Activated CD4-positive, alpha-beta memory T cell treated with anti-CD3 and anti-CD28 coated beads for 36 hours (primary cell): ENCODE measurements at regions not wholly inside any gene's neighbourhood (a gene's known extent, or its start where the extent isn't known, plus 50 kb on each side); places are given as distances from the start of the nearest gene placed in this dataset.

ENCODE experiments used
- CTCF ChIA-PET: fragments of 350-600 bp; sonication (Branson Sonifier 250); formaldehyde crosslinking; loops from one replicate; lab custom pipeline; 2021; ENCODE audit warnings: antibody characterized with exemption, inconsistent platforms; lab: Charles Lee
- POLR2A ChIA-PET: fragments of 350-600 bp; sonication (Branson Sonifier 250); formaldehyde crosslinking; loops from one replicate; lab custom pipeline; 2021; ENCODE audit warnings: antibody characterized with exemption; lab: Charles Lee
- DNase-seq: peaks from one replicate; pipeline ENCODE4 v3.0.0-alpha.2; 2020
- H3K27ac Mint-ChIP-seq: one replicate; pipeline ENCODE4 v1.8.0; 2021; ENCODE audit warnings: mixed read lengths
- H3K27me3 Mint-ChIP-seq: one replicate; pipeline ENCODE4 v1.8.0; 2021; ENCODE audit warnings: mixed read lengths
- H3K36me3 Mint-ChIP-seq: one replicate; pipeline ENCODE4 v1.8.0; 2021; ENCODE audit warnings: mixed read lengths
- H3K4me1 Mint-ChIP-seq: one replicate; pipeline ENCODE4 v1.8.0; 2021; ENCODE audit warnings: low read depth, mixed read lengths
- H3K4me3 Mint-ChIP-seq: one replicate; pipeline ENCODE4 v1.8.0; 2021; ENCODE audit warnings: mild to moderate bottlenecking, mixed read lengths
- H3K9me3 Mint-ChIP-seq: one replicate; pipeline ENCODE4 v1.8.0; 2021; ENCODE audit warnings: mixed read lengths
- intact Hi-C: fragments of 100-400 bp; cut with micrococcal nuclease; formaldehyde crosslinking; loops from one replicate; pipeline ENCODE4 v1.15.1; 2023

GRCh38 chr18:7447318-7448028, 119.6 kb upstream of the PTPRM start:
- H3K27ac Mint-ChIP-seq = no peak overlapping the region
- CTCF ChIA-PET = no interaction called here
- no peaks in the 10 kb centered on the region for H3K27me3 Mint-ChIP-seq
- H3K4me3 Mint-ChIP-seq = no peak overlapping the region
- no peaks in the 10 kb centered on the region for H3K36me3 Mint-ChIP-seq
- no peak for DNase-seq
- intact Hi-C loops = no loop called here
- H3K9me3 Mint-ChIP-seq = no peaks in the 10 kb centered on the region
- no peaks in the 10 kb centered on the region for H3K4me1 Mint-ChIP-seq
- POLR2A ChIA-PET = no interaction called here

DNA sequence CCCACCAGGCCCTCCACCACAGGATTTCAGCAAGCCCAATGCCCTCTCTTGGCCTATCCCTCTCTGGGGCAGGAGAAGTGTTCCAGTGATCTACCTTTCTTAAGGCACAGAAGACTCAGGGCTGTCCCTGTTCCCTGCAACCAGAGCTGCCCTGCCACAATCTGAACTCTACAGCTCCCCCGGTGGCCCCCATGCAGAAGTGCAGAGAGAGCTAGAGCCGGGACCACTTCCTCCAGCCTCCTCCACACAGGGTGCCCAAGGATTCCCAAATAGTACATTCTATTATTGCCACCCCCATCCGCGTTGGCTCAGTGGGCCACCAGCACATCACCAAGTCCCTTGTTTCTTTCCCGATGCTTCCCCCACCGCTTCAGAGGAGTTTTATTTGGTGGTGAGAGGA, 114.8 kb upstream of the PTPRM start:
- H3K27me3 Mint-ChIP-seq = no peaks in the 10 kb centered on the region
- H3K4me3 Mint-ChIP-seq = no peak overlapping the region

GRCh38 chr18:7454429-7454828, 112.7 kb upstream of the PTPRM start:
- intact Hi-C loops = no loop called here
- Mint-ChIP-seq H3K9me3 (no peaks in the 10 kb centered on the region), H3K27me3 (no peaks in the 10 kb centered on the region), H3K36me3 (no peaks in the 10 kb centered on the region), H3K4me1 (no peaks in the 10 kb centered on the region), H3K27ac (no peak overlapping the region), H3K4me3 (no peak overlapping the region)
- no peak for DNase-seq
- ChIA-PET POLR2A (no interaction called here), CTCF (interaction anchor here (0.6 kb wide), 1 partner anchor 17 kb away, joined by 3 read pairs; no protein-coding TSS in a partner anchor)

More for the DNA sequence above, 114.8 kb upstream of the PTPRM start:
- Mint-ChIP-seq H3K9me3 (no peaks in the 10 kb centered on the region), H3K4me1 (no peaks in the 10 kb centered on the region), H3K36me3 (no peaks in the 10 kb centered on the region), H3K27ac (no peak overlapping the region)
- ChIA-PET POLR2A (no interaction called here), CTCF (no interaction called here)
- intact Hi-C loops = no loop called here
- DNase-seq = no peak

DNA sequence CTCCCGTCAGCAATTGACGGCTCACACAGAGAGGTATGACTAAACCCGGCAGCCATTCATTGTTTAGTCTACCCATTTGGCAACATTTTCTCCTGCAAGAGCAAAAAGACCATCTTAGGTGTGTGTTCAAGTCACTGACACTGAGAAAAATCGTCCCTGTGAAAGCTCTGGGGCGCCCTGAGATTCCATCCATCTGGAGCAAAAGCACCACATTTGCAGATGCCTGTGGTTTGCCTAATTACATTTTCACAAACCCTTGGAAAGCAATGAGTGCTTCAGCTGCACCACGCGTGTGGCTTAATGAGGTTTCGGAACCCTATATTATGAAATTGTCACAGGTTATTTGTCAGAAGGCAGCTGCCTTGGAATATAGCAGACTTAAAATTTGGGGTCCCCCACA, 110.7 kb upstream of the PTPRM start:
- Mint-ChIP-seq H3K4me3 (no peak overlapping the region), H3K27ac (no peak overlapping the region), H3K4me1 (no peaks in the 10 kb centered on the region), H3K27me3 (no peaks in the 10 kb centered on the region), H3K9me3 (no peaks in the 10 kb centered on the region), H3K36me3 (no peaks in the 10 kb centered on the region)
- intact Hi-C loops = no loop called here
- POLR2A ChIA-PET = no interaction called here
- no peak for DNase-seq
- CTCF ChIA-PET = no interaction called here

GRCh38 chr18:7457262-7457661, 109.9 kb upstream of the PTPRM start:
- no peak for DNase-seq
- ChIA-PET CTCF (no interaction called here), POLR2A (no interaction called here)
- no peak overlapping the region for H3K27ac Mint-ChIP-seq
- no peak overlapping the region for H3K4me3 Mint-ChIP-seq
- H3K4me1 Mint-ChIP-seq = no peaks in the 10 kb centered on the region
- no peaks in the 10 kb centered on the region for H3K27me3 Mint-ChIP-seq
- no peaks in the 10 kb centered on the region for H3K9me3 Mint-ChIP-seq
- H3K36me3 Mint-ChIP-seq = no peaks in the 10 kb centered on the region
- intact Hi-C loops = no loop called here

- no peak overlapping the region for H3K4me3 Mint-ChIP-seq
- no peak for DNase-seq
- no peak overlapping the region for H3K27ac Mint-ChIP-seq
- no peaks in the 10 kb centered on the region for H3K4me1 Mint-ChIP-seq
- intact Hi-C loops = no loop called here
- ChIA-PET CTCF (no interaction called here), POLR2A (no interaction called here)
- H3K27me3 Mint-ChIP-seq = no peaks in the 10 kb centered on the region
- no peaks in the 10 kb centered on the region for H3K9me3 Mint-ChIP-seq
- no peaks in the 10 kb centered on the region for H3K36me3 Mint-ChIP-seq
These were observed 108.2 kb upstream of the PTPRM start for GRCh38 chr18:7458884-7459283.

- H3K27ac Mint-ChIP-seq = no peak overlapping the region
- POLR2A ChIA-PET = no interaction called here
- intact Hi-C loops = no loop called here
- no peaks in the 10 kb centered on the region for H3K4me1 Mint-ChIP-seq
- no peak for DNase-seq
- CTCF ChIA-PET = interaction anchor here (1.6 kb wide), 1 partner anchor 10 kb away, joined by 3 read pairs; no protein-coding TSS in a partner anchor
- no peaks in the 10 kb centered on the region for H3K9me3 Mint-ChIP-seq
- H3K27me3 Mint-ChIP-seq = no peaks in the 10 kb centered on the region
- H3K4me3 Mint-ChIP-seq = no peak overlapping the region
- H3K36me3 Mint-ChIP-seq = no peaks in the 10 kb centered on the region
These were observed 107.0 kb upstream of the PTPRM start for GRCh38 chr18:7459851-7460770.

DNA sequence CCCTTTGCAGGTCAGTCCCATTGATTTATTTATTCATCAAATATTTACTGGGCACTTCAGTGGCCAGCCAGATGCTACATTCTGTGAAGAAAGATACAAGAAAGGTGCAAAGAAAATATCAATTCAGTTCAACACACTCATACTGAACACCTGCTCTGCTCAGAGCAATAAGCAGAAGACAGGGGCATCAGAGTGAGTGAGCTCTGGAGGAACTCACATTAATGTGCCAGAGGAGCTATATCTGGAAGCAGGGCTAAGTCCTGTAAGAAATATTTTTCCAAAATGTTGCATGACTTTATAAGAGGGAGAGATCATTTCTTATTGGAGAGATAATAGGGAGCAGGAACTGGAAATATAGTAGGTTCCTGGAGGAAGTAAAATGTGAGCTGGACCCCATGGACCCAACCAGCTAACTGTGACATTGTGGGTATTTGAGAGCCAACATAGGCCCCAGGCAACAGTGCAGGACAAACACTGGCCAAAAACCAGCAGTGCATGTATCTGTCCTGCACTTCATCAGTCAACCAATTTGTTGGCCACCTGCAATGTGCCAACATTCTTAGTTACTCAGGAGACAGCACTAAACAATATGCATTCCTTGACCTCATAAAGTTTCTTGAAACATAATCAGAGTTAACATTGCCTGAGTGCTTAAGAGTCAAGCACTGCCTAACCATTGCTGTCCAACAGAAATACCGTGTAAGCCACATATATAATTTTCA, 102.7 kb upstream of the PTPRM start:
- H3K9me3 Mint-ChIP-seq = no peaks in the 10 kb centered on the region
- H3K4me3 Mint-ChIP-seq = no peak overlapping the region
- intact Hi-C loops = no loop called here
- no peak for DNase-seq
- ChIA-PET POLR2A (no interaction called here), CTCF (no interaction called here)
- H3K27ac Mint-ChIP-seq = no peak overlapping the region
- no peaks in the 10 kb centered on the region for H3K27me3 Mint-ChIP-seq
- H3K36me3 Mint-ChIP-seq = no peaks in the 10 kb centered on the region
- no peaks in the 10 kb centered on the region for H3K4me1 Mint-ChIP-seq

DNA sequence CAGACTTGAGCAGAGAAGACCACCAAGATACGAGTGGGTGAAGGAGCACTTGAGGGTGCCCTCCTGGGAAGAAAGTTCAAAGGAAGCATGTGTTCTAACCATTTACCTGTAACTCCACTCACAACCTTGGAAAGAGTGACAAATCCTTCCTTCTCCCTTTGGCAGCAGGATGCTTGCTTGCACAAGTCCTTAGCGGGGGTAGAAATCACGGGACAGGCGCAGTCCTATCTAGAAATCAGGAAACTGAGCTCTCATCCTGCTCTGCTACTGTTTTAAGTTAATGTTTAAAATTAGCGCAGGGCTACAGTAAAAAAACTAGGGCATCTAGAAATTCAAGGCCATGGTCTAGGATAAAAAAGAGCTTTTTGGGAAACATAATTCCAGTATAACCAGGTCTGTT, 100.9 kb upstream of the PTPRM start:
- Mint-ChIP-seq H3K27ac (no peak overlapping the region), H3K36me3 (no peaks in the 10 kb centered on the region), H3K9me3 (no peaks in the 10 kb centered on the region), H3K27me3 (no peaks in the 10 kb centered on the region), H3K4me1 (no peaks in the 10 kb centered on the region), H3K4me3 (no peak overlapping the region)
- intact Hi-C loops = no loop called here
- POLR2A ChIA-PET = no interaction called here
- CTCF ChIA-PET = no interaction called here
- no peak for DNase-seq

- intact Hi-C loops = no loop called here
- CTCF ChIA-PET = no interaction called here
- DNase-seq = no peak
- no peak overlapping the region for H3K4me3 Mint-ChIP-seq
- no peaks in the 10 kb centered on the region for H3K36me3 Mint-ChIP-seq
- H3K27ac Mint-ChIP-seq = no peak overlapping the region
- H3K4me1 Mint-ChIP-seq = no peaks in the 10 kb centered on the region
- POLR2A ChIA-PET = no interaction called here
- no peaks in the 10 kb centered on the region for H3K9me3 Mint-ChIP-seq
- no peaks in the 10 kb centered on the region for H3K27me3 Mint-ChIP-seq
These were observed 99.2 kb upstream of the PTPRM start for GRCh38 chr18:7467708-7468466.

GRCh38 chr18:7470101-7470500, 97.0 kb upstream of the PTPRM start:
- no peaks in the 10 kb centered on the region for H3K9me3 Mint-ChIP-seq
- ChIA-PET CTCF (no interaction called here), POLR2A (no interaction called here)
- no peaks in the 10 kb centered on the region for H3K36me3 Mint-ChIP-seq
- DNase-seq = no peak
- H3K27me3 Mint-ChIP-seq = no peaks in the 10 kb centered on the region
- H3K4me1 Mint-ChIP-seq = no peaks in the 10 kb centered on the region
- intact Hi-C loops = no loop called here
- H3K4me3 Mint-ChIP-seq = no peak overlapping the region
- H3K27ac Mint-ChIP-seq = no peak overlapping the region

DNA sequence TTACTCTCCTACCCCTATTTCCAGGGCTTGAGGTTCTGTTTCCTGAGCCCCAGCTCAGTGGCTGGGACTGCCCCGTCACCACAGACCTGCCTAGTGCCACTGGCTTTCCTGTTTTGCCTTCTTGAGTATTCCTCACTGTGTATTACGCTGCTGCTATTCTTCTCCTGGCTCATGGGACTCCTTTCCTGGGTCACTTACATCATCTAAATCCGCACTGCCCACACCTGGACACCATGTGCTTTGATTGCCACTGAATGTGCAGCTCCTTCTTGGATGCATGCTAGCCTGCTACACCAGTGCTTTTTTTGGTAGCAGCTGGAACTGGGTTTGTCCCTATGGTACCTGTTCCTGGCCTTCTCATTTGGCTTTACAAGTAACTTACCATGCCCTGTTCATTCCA, 96.6 kb upstream of the PTPRM start:
- Mint-ChIP-seq H3K9me3 (no peaks in the 10 kb centered on the region), H3K4me3 (no peak overlapping the region), H3K36me3 (no peaks in the 10 kb centered on the region), H3K4me1 (no peaks in the 10 kb centered on the region), H3K27ac (no peak overlapping the region), H3K27me3 (no peaks in the 10 kb centered on the region)
- POLR2A ChIA-PET = no interaction called here
- CTCF ChIA-PET = no interaction called here
- no peak for DNase-seq
- intact Hi-C loops = no loop called here
